Panc1 (cell line): ENCODE measurements at regions not wholly inside any gene's neighbourhood (a gene's known extent, or its start where the extent isn't known, plus 50 kb on each side); places are given as distances from the start of the nearest gene placed in this dataset.

Source experiments
- ATAC-seq: fragments of 200-7000 bp; cut with Tn5 transposase; 2 replicates; pipeline ENCODE4 v1.9.1; 2020; ENCODE audit warnings: mild to moderate bottlenecking, moderate library complexity
- BruUV-seq: library from RNA; stranded (reverse); fragments of 400-500 nt; replicated peaks from 2 replicates; lab custom pipeline; 2021; lab: Mats Ljungman, UMichigan
- CTCF ChIA-PET: fragments of 300-600 bp; sonication (Branson Sonifier 250); formaldehyde crosslinking; loops from one replicate; lab custom pipeline; 2022; ENCODE audit warnings: antibody characterized with exemption; lab: Charles Lee
- POLR2A ChIA-PET: fragments of 300-600 bp; sonication (Branson Sonifier 250); formaldehyde crosslinking; loops from one replicate; lab custom pipeline; 2022; ENCODE audit warnings: antibody characterized with exemption; lab: Charles Lee
- DNase-seq: peaks from one replicate; pipeline ENCODE4 v3.0.0-alpha.2; 2010; ENCODE audit warnings: low read depth, low spot score
- H3K27ac ChIP-seq: 2 replicates; pipeline ENCODE4 v1.5.1; 2011; ENCODE audit warnings: mild to moderate bottlenecking, low read length, inconsistent platforms
- H3K27me3 ChIP-seq: fragments of 200-500 bp; sonication (Bioruptor generic); 2 replicates; pipeline ENCODE4 v1.6.0; 2014; ENCODE audit warnings: low read length, inconsistent platforms; ENCODE audit not compliant: control insufficient read depth, insufficient read depth
- H3K36me3 ChIP-seq: fragments of 200-500 bp; sonication (Bioruptor generic); 2 replicates; pipeline ENCODE4 v1.5.1; 2014; ENCODE audit warnings: inconsistent platforms, mild to moderate bottlenecking, low read length, moderate library complexity; ENCODE audit not compliant: control insufficient read depth, insufficient read depth
- H3K4me1 ChIP-seq: 2 replicates; pipeline ENCODE4 v1.5.1; 2011; ENCODE audit warnings: inconsistent platforms, mild to moderate bottlenecking, low read length, moderate library complexity; ENCODE audit not compliant: control insufficient read depth, insufficient read depth
- H3K4me3 ChIP-seq, 2 experiments: 2 replicates each; pipeline ENCODE4 v1.5.1; 2011 to 2012; ENCODE audit warnings: low read depth in 2 of 2, low read length in 2 of 2, mild to moderate bottlenecking in 2 of 2, inconsistent platforms in 1 of 2, moderate library complexity in 1 of 2
- H3K9me3 ChIP-seq: fragments of 200-500 bp; sonication (Bioruptor generic); 2 replicates; pipeline ENCODE4 v1.5.1; 2014; ENCODE audit warnings: low read depth, mild to moderate bottlenecking, inconsistent platforms, low read length, moderate library complexity; ENCODE audit not compliant: control insufficient read depth, insufficient read depth
- CTCF ChIP-seq: fragments of 450-650 bp; IDR thresholded peaks from 2 replicates; pipeline ENCODE4 v1.5.1; 2017; ENCODE audit warnings: mild to moderate bottlenecking
- POLR2AphosphoS5 ChIP-seq: IDR thresholded peaks from 2 replicates; pipeline ENCODE4 v1.6.1; 2012; ENCODE audit warnings: mild to moderate bottlenecking, low read depth, low read length, moderate library complexity
- REST ChIP-seq, 2 experiments: IDR thresholded peaks; 2 replicates each; pipeline ENCODE4 v1.6.1; 2011 to 2012; ENCODE audit warnings: low read depth in 2 of 2, control low read depth in 1 of 2, low read length in 1 of 2, mild to moderate bottlenecking in 1 of 2, moderate library complexity in 1 of 2; ENCODE audit not compliant: insufficient read depth in 1 of 2
- SIN3A ChIP-seq: IDR thresholded peaks from 2 replicates; pipeline ENCODE4 v1.6.1; 2012; ENCODE audit warnings: low read depth, mild to moderate bottlenecking, low read length, moderate library complexity, borderline replicate concordance; ENCODE audit not compliant: insufficient read depth
- TCF7L2 ChIP-seq: IDR thresholded peaks from 2 replicates; pipeline ENCODE4 v1.6.1; 2011; ENCODE audit warnings: mild to moderate bottlenecking, low read depth, low read length, inconsistent platforms
- in situ Hi-C: cut with HindIII; loops from 2 replicates; pipeline ENCODE4 v1.10.0; 2016; ENCODE audit warnings: low sequenced_read_pairs, low pct_unique_long_range_greater_than_20kb
- intact Hi-C: fragments of 100-400 bp; cut with micrococcal nuclease; formaldehyde crosslinking; loops from one replicate; pipeline ENCODE4 v1.10.0; 2022; ENCODE audit not compliant: unreplicated experiment

GRCh38 chr16:26196802-26197201 lies 505.0 kb downstream of the HS3ST4 start:
- no peaks in the 10 kb centered on the region for H3K9me3 ChIP-seq
- H3K27ac ChIP-seq: no peak overlapping the region
- no peak overlapping the region for H3K4me3 ChIP-seq
- no peaks in the 10 kb centered on the region for H3K27me3 ChIP-seq
- in situ Hi-C loops (no loop called here), intact Hi-C loops (no loop called here)
- no peaks in the 10 kb centered on the region for H3K4me1 ChIP-seq
- BruUV-seq: no TSS peak
- no peaks in the 10 kb centered on the region for H3K36me3 ChIP-seq
- ATAC-seq (no peak), DNase-seq (no peak)
- ChIA-PET POLR2A (no interaction called here), CTCF (no interaction called here)
- TF ChIP-seq CTCF (no peak), TCF7L2 (no peak), SIN3A (no peak), REST (IDR thresholded peaks at IDR 0.05; ENCODE audit: insufficient read depth in 1 of 2, low read depth in 2 of 2, low read length in 1 of 2) (no peak), POLR2AphosphoS5 (no peak)

GRCh38 chr16:26197707-26198106 lies 505.9 kb downstream of the HS3ST4 start:
- no peak for ATAC-seq
- in situ Hi-C loops: no loop called here
- POLR2A ChIA-PET: no interaction called here
- H3K27ac ChIP-seq: no peak overlapping the region
- H3K27me3 ChIP-seq: no peaks in the 10 kb centered on the region
- intact Hi-C loops: no loop called here
- no peaks in the 10 kb centered on the region for H3K9me3 ChIP-seq
- no peak for DNase-seq
- H3K4me1 ChIP-seq: no peaks in the 10 kb centered on the region
- no peaks in the 10 kb centered on the region for H3K36me3 ChIP-seq
- BruUV-seq: no TSS peak
- CTCF ChIA-PET: interaction anchor here (0.6 kb wide), 1 partner anchor 912 kb away, joined by 3 read pairs; no protein-coding TSS in a partner anchor
- no peak overlapping the region for H3K4me3 ChIP-seq
- TF ChIP-seq SIN3A (no peak), REST (IDR thresholded peaks at IDR 0.05; ENCODE audit: insufficient read depth in 1 of 2, low read depth in 2 of 2, low read length in 1 of 2) (no peak), CTCF (no peak), POLR2AphosphoS5 (no peak), TCF7L2 (no peak)
